ENCODE measurements at regions not wholly inside any gene's neighbourhood (a gene's known extent, or its start where the extent isn't known, plus 50 kb on each side); places are given as distances from the start of the nearest gene placed in this dataset.
"Not testable (repeated sequence)": the region's sequence is repeated elsewhere in the genome, so short reads cannot be mapped to it uniquely, and the experiment has no call there.

DNA sequence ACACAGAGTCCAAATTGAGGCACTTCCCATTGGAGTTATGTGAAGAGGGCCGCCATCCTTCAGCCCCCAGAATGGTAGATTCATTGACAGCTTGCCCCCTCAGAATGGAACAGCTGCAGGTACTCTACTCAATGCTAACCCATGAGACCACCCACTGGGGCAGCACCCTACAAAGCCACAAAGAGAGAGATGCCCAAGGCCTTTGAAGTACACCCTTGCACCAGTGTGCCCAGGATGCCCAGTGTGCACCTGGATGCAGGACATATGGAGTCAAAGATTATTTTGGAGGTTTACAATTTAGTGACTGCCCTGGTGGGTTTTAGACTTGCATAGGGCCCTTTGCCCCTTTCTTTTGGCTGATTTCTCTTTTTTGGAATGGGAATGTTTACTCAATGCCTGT is 933.9 kb downstream of the SLC16A7 start:
- Histone ChIP-seq H3K79me2 (no peaks in the 10 kb centered on the region), H3K36me3 (ENCODE audit: control insufficient read depth, insufficient read depth, low read length) (no peaks in the 10 kb centered on the region), H2AFZ (no peak overlapping the region), H3K9ac (no peak overlapping the region), H3K4me1 (no peaks in the 10 kb centered on the region), H3K27me3 (ENCODE audit: control insufficient read depth, insufficient read depth, low read length) (no peaks in the 10 kb centered on the region), H3K4me2 (ENCODE audit: low read length) (no peak overlapping the region), H3K27ac (no peak overlapping the region), H3K9me3 (ENCODE audit: control insufficient read depth, low read length) (no peaks in the 10 kb centered on the region), H3K4me3 (ENCODE audit: low read depth, low read length) (no peak overlapping the region)
- TF ChIP-seq, protein P1, sequence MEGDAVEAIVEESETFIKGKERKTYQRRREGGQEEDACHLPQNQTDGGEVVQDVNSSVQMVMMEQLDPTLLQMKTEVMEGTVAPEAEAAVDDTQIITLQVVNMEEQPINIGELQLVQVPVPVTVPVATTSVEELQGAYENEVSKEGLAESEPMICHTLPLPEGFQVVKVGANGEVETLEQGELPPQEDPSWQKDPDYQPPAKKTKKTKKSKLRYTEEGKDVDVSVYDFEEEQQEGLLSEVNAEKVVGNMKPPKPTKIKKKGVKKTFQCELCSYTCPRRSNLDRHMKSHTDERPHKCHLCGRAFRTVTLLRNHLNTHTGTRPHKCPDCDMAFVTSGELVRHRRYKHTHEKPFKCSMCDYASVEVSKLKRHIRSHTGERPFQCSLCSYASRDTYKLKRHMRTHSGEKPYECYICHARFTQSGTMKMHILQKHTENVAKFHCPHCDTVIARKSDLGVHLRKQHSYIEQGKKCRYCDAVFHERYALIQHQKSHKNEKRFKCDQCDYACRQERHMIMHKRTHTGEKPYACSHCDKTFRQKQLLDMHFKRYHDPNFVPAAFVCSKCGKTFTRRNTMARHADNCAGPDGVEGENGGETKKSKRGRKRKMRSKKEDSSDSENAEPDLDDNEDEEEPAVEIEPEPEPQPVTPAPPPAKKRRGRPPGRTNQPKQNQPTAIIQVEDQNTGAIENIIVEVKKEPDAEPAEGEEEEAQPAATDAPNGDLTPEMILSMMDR (IDR thresholded peaks at IDR 0.05), result no peak

DNA sequence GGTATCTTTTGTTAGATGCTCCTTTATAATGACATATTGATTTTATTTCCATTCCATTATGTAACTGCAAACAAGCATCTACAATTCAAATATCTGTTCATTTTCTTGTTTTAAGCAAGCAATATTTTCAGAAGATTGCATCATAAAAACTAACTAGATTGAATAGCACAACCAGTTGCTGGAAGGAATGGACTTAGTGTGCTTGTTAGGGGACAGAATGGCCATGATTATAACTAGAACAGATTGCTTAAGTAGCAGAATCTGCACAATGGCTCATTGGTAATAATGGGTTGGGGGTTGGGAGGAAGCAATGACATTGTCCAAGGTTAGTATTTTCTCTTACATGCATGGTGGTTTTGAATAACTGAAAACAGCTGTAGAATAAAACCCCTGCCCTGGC is 939.5 kb downstream of the SLC16A7 start:
- TF ChIP-seq, protein P1 (IDR thresholded peaks at IDR 0.05), result no peak
- H3K9me3 ChIP-seq (ENCODE audit: control insufficient read depth, low read length), result no peaks in the 10 kb centered on the region

DNA sequence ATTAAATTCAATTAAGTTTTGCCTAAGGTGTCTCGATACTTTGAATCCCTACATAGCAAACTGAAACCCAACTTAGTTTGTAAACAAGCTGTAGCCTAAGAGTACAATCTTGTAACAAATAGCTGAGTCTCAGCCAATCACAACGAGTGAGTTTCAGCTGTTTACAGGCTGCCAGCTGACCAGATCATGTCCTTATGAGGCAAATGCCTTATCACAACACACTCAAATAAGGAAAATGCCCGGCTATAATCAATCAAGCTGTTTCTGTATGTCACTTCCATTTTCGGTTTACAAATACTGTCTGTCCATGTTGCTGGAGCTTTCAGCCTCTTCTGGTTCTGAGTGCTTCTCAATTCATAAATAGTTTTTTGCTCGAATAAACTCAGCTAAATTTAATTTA is 943.8 kb downstream of the SLC16A7 start:
- H3K9ac ChIP-seq, result no peak overlapping the region

More for the DNA sequence above, 939.5 kb downstream of the SLC16A7 start:
- Histone ChIP-seq H3K79me2 (no peaks in the 10 kb centered on the region), H3K9ac (no peak overlapping the region), H3K27me3 (ENCODE audit: control insufficient read depth, insufficient read depth, low read length) (no peaks in the 10 kb centered on the region), H3K27ac (no peak overlapping the region), H3K4me3 (ENCODE audit: low read depth, low read length) (no peak overlapping the region), H2AFZ (no peak overlapping the region), H3K4me1 (no peaks in the 10 kb centered on the region), H3K4me2 (ENCODE audit: low read length) (no peak overlapping the region), H3K36me3 (ENCODE audit: control insufficient read depth, insufficient read depth, low read length) (no peaks in the 10 kb centered on the region)

DNA sequence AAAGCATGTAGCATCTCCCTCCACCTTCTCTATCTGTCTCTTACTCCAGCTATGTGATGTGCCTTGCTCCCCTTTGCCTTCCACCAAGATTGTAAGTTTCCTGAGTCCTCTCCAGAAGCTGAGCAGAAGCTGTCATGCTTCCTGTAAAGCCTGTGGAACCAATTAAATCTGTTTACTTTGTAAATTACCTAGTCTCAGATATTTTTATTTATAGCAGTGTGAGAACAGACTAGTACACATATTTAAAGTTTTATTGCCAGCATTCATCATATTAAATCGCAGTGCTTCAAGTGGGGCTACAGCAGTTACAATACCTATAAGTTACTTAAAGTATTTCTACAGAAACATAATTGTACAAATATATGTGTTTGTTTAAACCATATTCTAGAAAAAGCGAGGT is 973.1 kb downstream of the SLC16A7 start:
- TF ChIP-seq, protein P1 (IDR thresholded peaks at IDR 0.05), result no peak
- no peak overlapping the region for H3K27ac ChIP-seq
- H3K27me3 ChIP-seq (ENCODE audit: control insufficient read depth, insufficient read depth, low read length), result no peaks in the 10 kb centered on the region
- no peaks in the 10 kb centered on the region for H3K36me3 ChIP-seq (ENCODE audit: control insufficient read depth, insufficient read depth, low read length)
- no peak overlapping the region for H3K4me2 ChIP-seq (ENCODE audit: low read length)
- H3K9ac ChIP-seq, result no peak overlapping the region
- no peak overlapping the region for H2AFZ ChIP-seq
- H3K4me1 ChIP-seq, result no peaks in the 10 kb centered on the region
- H3K4me3 ChIP-seq (ENCODE audit: low read depth, low read length), result no peak overlapping the region
- H3K79me2 ChIP-seq, result no peaks in the 10 kb centered on the region
- H3K9me3 ChIP-seq (ENCODE audit: control insufficient read depth, low read length), result no peaks in the 10 kb centered on the region

More for the DNA sequence above, 943.8 kb downstream of the SLC16A7 start:
- Histone ChIP-seq H3K27ac (no peak overlapping the region), H3K9me3 (ENCODE audit: control insufficient read depth, low read length) (no peaks in the 10 kb centered on the region), H3K4me1 (no peaks in the 10 kb centered on the region), H3K27me3 (ENCODE audit: control insufficient read depth, insufficient read depth, low read length) (no peaks in the 10 kb centered on the region), H3K4me3 (ENCODE audit: low read depth, low read length) (no peak overlapping the region), H3K4me2 (ENCODE audit: low read length) (no peak overlapping the region), H2AFZ (no peak overlapping the region), H3K36me3 (ENCODE audit: control insufficient read depth, insufficient read depth, low read length) (no peaks in the 10 kb centered on the region), H3K79me2 (no peaks in the 10 kb centered on the region)
- TF ChIP-seq, protein P1 (IDR thresholded peaks at IDR 0.05), result no peak

DNA sequence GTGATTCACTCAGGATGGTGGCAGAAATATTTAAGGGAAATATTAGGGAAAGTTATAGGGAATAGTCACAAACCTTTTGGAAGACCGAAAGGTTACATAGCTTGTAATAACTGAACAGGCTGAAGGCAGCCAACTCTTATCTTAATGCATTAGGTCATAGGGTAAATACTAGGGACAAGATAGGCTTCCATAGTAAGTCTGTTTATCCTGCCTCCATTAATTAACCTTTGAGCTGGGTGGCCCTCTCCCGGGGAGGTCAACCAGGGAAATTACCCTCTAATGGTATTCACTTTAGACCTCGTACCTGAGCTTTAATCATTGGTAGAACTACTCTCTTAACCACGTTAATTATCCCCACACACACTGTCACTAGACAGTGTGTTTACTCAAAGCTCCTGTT is 981.8 kb downstream of the SLC16A7 start:
- TF ChIP-seq, protein P1 (IDR thresholded peaks at IDR 0.05), result no peak
- H3K79me2 ChIP-seq, result no peaks in the 10 kb centered on the region

DNA sequence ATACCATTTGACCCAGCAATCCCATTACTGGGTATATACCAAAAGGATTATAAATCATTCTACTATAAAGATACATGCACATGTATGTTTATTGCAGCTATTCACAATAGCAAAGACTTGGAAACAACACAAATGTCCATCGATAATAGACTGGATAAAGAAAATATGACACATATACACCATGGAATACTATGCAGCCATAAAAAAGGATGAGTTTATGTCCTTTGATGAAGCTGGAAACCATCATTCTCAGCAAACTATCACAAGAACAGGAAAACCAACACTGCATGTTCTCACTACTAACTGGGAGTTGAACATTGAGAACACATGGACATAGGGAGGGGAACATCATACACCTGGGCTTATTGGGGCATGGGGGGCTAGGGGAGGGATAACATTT is 991.8 kb downstream of the SLC16A7 start:
- not testable (repeated sequence) for H3K79me2 ChIP-seq; H3K4me2 ChIP-seq (ENCODE audit: low read length); H3K9me3 ChIP-seq (ENCODE audit: control insufficient read depth, low read length); H3K27me3 ChIP-seq (ENCODE audit: control insufficient read depth, insufficient read depth, low read length); H3K27ac ChIP-seq; H2AFZ ChIP-seq; H3K4me1 ChIP-seq; H3K9ac ChIP-seq; H3K36me3 ChIP-seq (ENCODE audit: control insufficient read depth, insufficient read depth, low read length); H3K4me3 ChIP-seq (ENCODE audit: low read depth, low read length)

More for the DNA sequence above, 981.8 kb downstream of the SLC16A7 start:
- no peak overlapping the region for H3K27ac ChIP-seq
- no peak overlapping the region for H3K9ac ChIP-seq
- no peaks in the 10 kb centered on the region for H3K9me3 ChIP-seq (ENCODE audit: control insufficient read depth, low read length)
- no peak overlapping the region for H3K4me2 ChIP-seq (ENCODE audit: low read length)
- no peaks in the 10 kb centered on the region for H3K4me1 ChIP-seq
- H3K36me3 ChIP-seq (ENCODE audit: control insufficient read depth, insufficient read depth, low read length), result no peaks in the 10 kb centered on the region
- H3K27me3 ChIP-seq (ENCODE audit: control insufficient read depth, insufficient read depth, low read length), result no peaks in the 10 kb centered on the region
- no peak overlapping the region for H3K4me3 ChIP-seq (ENCODE audit: low read depth, low read length)
- H2AFZ ChIP-seq, result no peak overlapping the region
